H1 (cell line): ENCODE measurements at regions not wholly inside any gene's neighbourhood (a gene's known extent, or its start where the extent isn't known, plus 50 kb on each side); places are given as distances from the start of the nearest gene placed in this dataset.

Source experiments
- CTCF ChIA-PET: fragments of 300-600 bp; sonication (Branson Sonifier 250); formaldehyde crosslinking; loops from one replicate; lab custom pipeline; 2021; ENCODE audit not compliant: partially characterized antibody; lab: Charles Lee
- POLR2A ChIA-PET: fragments of 300-600 bp; sonication (Branson Sonifier 250); formaldehyde crosslinking; loops from one replicate; lab custom pipeline; 2021; ENCODE audit warnings: inconsistent platforms; ENCODE audit not compliant: partially characterized antibody; lab: Charles Lee
- DNase-seq, 2 experiments: peaks; one replicate each; pipeline versions ENCODE4 v3.0.0 to v3.0.0-alpha.2; 2010 to 2022; ENCODE audit warnings: low spot score in 2 of 2, low read depth in 1 of 2, mixed read lengths in 1 of 2
- FAIRE-seq: peaks from 2 replicates; lab custom pipeline; 2011; peaks lifted over from hg19 to GRCh38; lab: Jason Lieb, UNC
- H2AFZ ChIP-seq: 2 replicates; pipeline ENCODE4 v1.8.1; 2012; ENCODE audit warnings: low read length, inconsistent platforms
- H2AK5ac ChIP-seq: 2 replicates; pipeline ENCODE4 v1.6.1; 2013; ENCODE audit warnings: low read depth, low read length
- H2BK120ac ChIP-seq: replicated peaks from 2 replicates; pipeline ENCODE3; 2013; ENCODE audit warnings: low read depth, low read length, inconsistent platforms
- H2BK12ac ChIP-seq: 2 replicates; pipeline ENCODE4 v1.6.1; 2013; ENCODE audit warnings: low read depth, low read length
- H2BK15ac ChIP-seq: 2 replicates; pipeline ENCODE4 v1.6.1; 2013; ENCODE audit warnings: low read length
- H2BK20ac ChIP-seq: 2 replicates; pipeline ENCODE4 v1.6.1; 2013; ENCODE audit warnings: low read length
- H2BK5ac ChIP-seq: 2 replicates; pipeline ENCODE4 v1.6.1; 2013; ENCODE audit warnings: low read depth, low read length
- H3K14ac ChIP-seq: 2 replicates; pipeline ENCODE4 v1.6.1; 2013; ENCODE audit warnings: inconsistent platforms; ENCODE audit not compliant: insufficient read length
- H3K18ac ChIP-seq: 2 replicates; pipeline ENCODE4 v1.6.1; 2013; ENCODE audit warnings: low read length; ENCODE audit errors: extremely low read depth
- H3K23ac ChIP-seq: 2 replicates; pipeline ENCODE4 v1.6.1; 2013; ENCODE audit warnings: inconsistent platforms; ENCODE audit not compliant: insufficient read length
- H3K23me2 ChIP-seq: 2 replicates; pipeline ENCODE4 v1.6.1; 2013; ENCODE audit warnings: low read depth, low read length
- H3K27ac ChIP-seq: 2 replicates; pipeline ENCODE4 v1.6.1; 2011; ENCODE audit warnings: low read depth, low read length, inconsistent platforms
- H3K27me3 ChIP-seq, 4 experiments: replicated peaks in 1 of 4; 1 replicate in 1 of 4; 2 replicates in 3 of 4; pipeline versions ENCODE4 v1.6.1 to v1.8.1; 2011 to 2013; ENCODE audit warnings: low read length in 3 of 4, mild to moderate bottlenecking in 3 of 4, inconsistent platforms in 2 of 4, mixed read lengths in 2 of 4, moderate library complexity in 1 of 4; ENCODE audit not compliant: control insufficient read depth in 3 of 4, insufficient read depth in 3 of 4; ENCODE audit errors: extremely low read depth in 1 of 4
- H3K36me3 ChIP-seq, 4 experiments: 2 replicates each; pipeline versions ENCODE4 v1.6.1 to v1.8.1; 2011 to 2013; ENCODE audit warnings: mild to moderate bottlenecking in 4 of 4, low read length in 3 of 4, moderate library complexity in 2 of 4, control low read depth in 1 of 4, inconsistent platforms in 1 of 4; ENCODE audit not compliant: insufficient read depth in 4 of 4, control insufficient read depth in 2 of 4
- H3K4ac ChIP-seq: replicated peaks from 2 replicates; pipeline ENCODE3; 2013; ENCODE audit warnings: low read length, low read depth, mixed read lengths, inconsistent platforms; ENCODE audit not compliant: insufficient read length
- H3K4me1 ChIP-seq, 4 experiments: replicated peaks in 1 of 4; 1 replicate in 1 of 4; 2 replicates in 3 of 4; pipeline versions ENCODE4 v1.6.1 to v1.8.1; 2011 to 2013; ENCODE audit warnings: low read length in 3 of 4, inconsistent platforms in 2 of 4, mixed read lengths in 1 of 4; ENCODE audit not compliant: insufficient read depth in 4 of 4, control insufficient read depth in 3 of 4
- H3K4me2 ChIP-seq, 2 experiments: 2 replicates each; pipeline versions ENCODE4 v1.6.1 to v1.8.1; 2011 to 2013; ENCODE audit warnings: low read depth in 2 of 2, low read length in 2 of 2, control low read depth in 1 of 2, inconsistent platforms in 1 of 2, mild to moderate bottlenecking in 1 of 2; ENCODE audit not compliant: insufficient read depth in 1 of 2
- H3K4me3 ChIP-seq, 4 experiments: fragments of 200-600, 300-600 bp in 1 of 4; sonication (generic), shearing (Covaris generic), sonication (Bioruptor Twin) in 1 of 4; 2 replicates each; pipeline versions ENCODE4 v1.5.1 to v1.8.1; 2011 to 2016; ENCODE audit warnings: low read length in 4 of 4, low read depth in 3 of 4, control low read depth in 2 of 4, inconsistent platforms in 2 of 4, mild to moderate bottlenecking in 2 of 4, mixed read lengths in 1 of 4, moderate library complexity in 1 of 4; ENCODE audit not compliant: insufficient read depth in 2 of 4; ENCODE audit errors: extremely low read depth in 1 of 4
- H3K56ac ChIP-seq: replicated peaks from 2 replicates; pipeline ENCODE3; 2013; ENCODE audit warnings: low read depth, mild to moderate bottlenecking, mixed read lengths, low read length, inconsistent platforms; ENCODE audit not compliant: insufficient read length
- H3K79me1 ChIP-seq: 2 replicates; pipeline ENCODE4 v1.6.1; 2013; ENCODE audit warnings: low read depth, low read length, control low read depth
- H3K79me2 ChIP-seq, 2 experiments: 2 replicates each; pipeline versions ENCODE4 v1.6.1 to v1.8.1; 2012 to 2013; ENCODE audit warnings: low read length in 2 of 2, mild to moderate bottlenecking in 2 of 2, inconsistent platforms in 1 of 2; ENCODE audit not compliant: insufficient read depth in 2 of 2, control insufficient read depth in 1 of 2
- H3K9ac ChIP-seq, 4 experiments: replicated peaks in 1 of 4; 1 replicate in 1 of 4; 2 replicates in 3 of 4; pipeline versions ENCODE4 v1.6.1 to v1.8.1; 2011 to 2013; ENCODE audit warnings: low read depth in 3 of 4, low read length in 3 of 4, control low read depth in 2 of 4, mild to moderate bottlenecking in 2 of 4, moderate library complexity in 2 of 4, inconsistent platforms in 1 of 4; ENCODE audit errors: extremely low read depth in 1 of 4
- H3K9me3 ChIP-seq, 2 experiments: 2 replicates each; pipeline versions ENCODE4 v1.6.1 to v1.8.1; 2012 to 2013; ENCODE audit warnings: mild to moderate bottlenecking in 2 of 2, moderate library complexity in 2 of 2, control low read depth in 1 of 2, inconsistent platforms in 1 of 2, low read depth in 1 of 2, low read length in 1 of 2, mixed read lengths in 1 of 2; ENCODE audit not compliant: insufficient read depth in 2 of 2
- H4K20me1 ChIP-seq, 2 experiments: replicated peaks in 1 of 2; 2 replicates each; pipeline versions ENCODE3 to v1.8.1; 2011 to 2013; ENCODE audit warnings: inconsistent platforms in 2 of 2, low read length in 2 of 2, mild to moderate bottlenecking in 1 of 2; ENCODE audit not compliant: insufficient read depth in 2 of 2, control insufficient read depth in 1 of 2
- H4K5ac ChIP-seq: 2 replicates; pipeline ENCODE4 v1.6.1; 2013; ENCODE audit warnings: low read length, low read depth, mixed read lengths, inconsistent platforms; ENCODE audit not compliant: insufficient read length
- H4K8ac ChIP-seq: 2 replicates; pipeline ENCODE4 v1.8.0; 2013; ENCODE audit warnings: mild to moderate bottlenecking, moderate library complexity, low read length, inconsistent platforms; ENCODE audit not compliant: insufficient read depth; ENCODE audit errors: extremely low read depth
- H4K91ac ChIP-seq: replicated peaks from 2 replicates; pipeline ENCODE3; 2013; ENCODE audit warnings: low read length, mixed read lengths, inconsistent platforms; ENCODE audit not compliant: insufficient read length
- CEBPB ChIP-seq: IDR thresholded peaks from 2 replicates; pipeline ENCODE4 v1.6.1; 2012; ENCODE audit warnings: low read depth, low read length
- CHD2 ChIP-seq: IDR thresholded peaks from 2 replicates; pipeline ENCODE4 v1.6.1; 2012; ENCODE audit warnings: low read length, improper control_type of control experiment
- HDAC6 ChIP-seq: IDR thresholded peaks from one replicate; pipeline ENCODE4 v1.7.1; 2012; ENCODE audit warnings: low read depth, mild to moderate bottlenecking, inconsistent platforms, low read length, moderate library complexity
- SP1 ChIP-seq: IDR thresholded peaks from 2 replicates; pipeline ENCODE4 v1.6.1; 2011; ENCODE audit warnings: low read depth, low read length
- WGBS, 2 experiments: shearing (Covaris generic) in 1 of 2; methylation state at CpG; one replicate each; pipeline versions ENCODE4 v1.1.6 to v1.1.7; 2013 to 2015; ENCODE audit warnings: low lambda C conversion rate in 2 of 2, mixed read lengths in 2 of 2, inconsistent platforms in 1 of 2, low coverage in 1 of 2, missing lambda C conversion rate in 1 of 2; ENCODE audit not compliant: insufficient replicate concordance in 2 of 2, insufficient coverage in 1 of 2, insufficient read length in 1 of 2; ENCODE audit errors: extremely low coverage in 1 of 2, missing lambda C conversion rate in 1 of 2; 5-methylcytosine and 5-hydroxymethylcytosine counted together

GRCh38 chr6:113357041-113357440 is 500.1 kb upstream of the MARCKS start:
- H3K4me1 ChIP-seq: peaks cover 0 to 10% (median 3%) of the 10 kb centered on the region in 4 experiments; a peak in 3 of 7 replicates
- no peak for DNase-seq
- no peak for TF ChIP-seq SP1
- no peak for TF ChIP-seq HDAC6
- no peak for TF ChIP-seq CHD2
- no peak for TF ChIP-seq CEBPB

More at GRCh38 chr6:113357041-113357440, 500.1 kb upstream of the MARCKS start:
- Histone ChIP-seq H2BK5ac (no peak overlapping the region), H3K9ac (no peak overlapping the region), H4K8ac (no peak overlapping the region), H2AFZ (no peak overlapping the region), H3K4ac (no peak overlapping the region), H3K23ac (no peak overlapping the region), H3K79me1 (no peaks in the 10 kb centered on the region), H2BK12ac (no peak overlapping the region), H3K27ac (no peak overlapping the region), H2BK15ac (no peak overlapping the region), H3K4me2 (no peak overlapping the region), H3K14ac (no peak overlapping the region), H3K36me3 (no peaks in the 10 kb centered on the region), H2AK5ac (no peak overlapping the region), H4K91ac (no peak overlapping the region), H3K9me3 (no peaks in the 10 kb centered on the region), H3K18ac (no peak overlapping the region), H3K79me2 (no peaks in the 10 kb centered on the region), H3K23me2 (no peaks in the 10 kb centered on the region), H3K27me3 (no peaks in the 10 kb centered on the region), H2BK120ac (no peak overlapping the region), H4K5ac (no peak overlapping the region), H4K20me1 (no peaks in the 10 kb centered on the region), H3K56ac (no peak overlapping the region), H2BK20ac (no peak overlapping the region), H3K4me3 (no peak overlapping the region)
- FAIRE-seq: no peak
- ChIA-PET POLR2A (no interaction called here), CTCF (no interaction called here)
- 94% methylated on average over 4 of the region's 4 CpGs; no CpG with 5 or more reads in 1 of the 2 experiments for WGBS, 2 experiments
